Liver (tissue), 8 donors: ENCODE measurements at regions not wholly inside any gene's neighbourhood (a gene's known extent, or its start where the extent isn't known, plus 50 kb on each side); places are given as distances from the start of the nearest gene placed in this dataset.

ENCODE experiments used
- DNase-seq: peaks from one replicate; pipeline ENCODE4 v3.0.0-alpha.2; 2017; ENCODE audit warnings: low spot score
- H3K27ac ChIP-seq, 2 donors: one replicate each; pipeline ENCODE4 v1.7.0; 2013; ENCODE audit warnings: inconsistent platforms in 2 of 2, low read length in 2 of 2, control low read depth in 1 of 2, low read depth in 1 of 2, mild to moderate bottlenecking in 1 of 2
- H3K27me3 ChIP-seq, 4 donors: one replicate each; pipeline versions ENCODE4 v1.6.1 to v1.7.0; 2013; ENCODE audit warnings: low read length in 3 of 4, inconsistent platforms in 1 of 4, mild to moderate bottlenecking in 1 of 4, moderate library complexity in 1 of 4; ENCODE audit not compliant: control insufficient read depth in 4 of 4, insufficient read depth in 4 of 4
- H3K36me3 ChIP-seq, 4 donors: one replicate each; pipeline versions ENCODE4 v1.6.1 to v1.7.0; 2013; ENCODE audit warnings: low read length in 3 of 4, mild to moderate bottlenecking in 3 of 4, low read depth in 1 of 4, moderate library complexity in 1 of 4; ENCODE audit not compliant: control insufficient read depth in 4 of 4, insufficient read depth in 3 of 4
- H3K4me1 ChIP-seq, 4 donors: one replicate each; pipeline versions ENCODE4 v1.6.1 to v1.7.0; 2013; ENCODE audit warnings: low read length in 3 of 4, mild to moderate bottlenecking in 3 of 4, moderate library complexity in 1 of 4; ENCODE audit not compliant: control insufficient read depth in 4 of 4, insufficient read depth in 4 of 4
- H3K4me3 ChIP-seq, 3 donors: one replicate each; pipeline versions ENCODE4 v1.6.1 to v1.7.0; 2013; ENCODE audit warnings: low read length in 3 of 3, control low read depth in 1 of 3, low read depth in 1 of 3, mild to moderate bottlenecking in 1 of 3
- H3K9ac ChIP-seq, 2 donors: one replicate each; pipeline ENCODE4 v1.7.0; 2013; ENCODE audit warnings: low read length in 2 of 2, mild to moderate bottlenecking in 2 of 2, moderate library complexity in 2 of 2, control low read depth in 1 of 2, low read depth in 1 of 2
- H3K9me3 ChIP-seq, 4 donors: one replicate each; pipeline versions ENCODE4 v1.6.1 to v1.7.0; 2013; ENCODE audit warnings: low read length in 3 of 4; ENCODE audit not compliant: control insufficient read depth in 4 of 4
- ATF3 ChIP-seq: IDR thresholded peaks from 2 replicates; pipeline ENCODE4 v1.6.1; 2016; ENCODE audit warnings: antibody characterized with exemption
- FOXA1 ChIP-seq: IDR thresholded peaks from 2 replicates; pipeline ENCODE4 v1.6.1; 2016; ENCODE audit warnings: antibody characterized with exemption
- HNF4G ChIP-seq: IDR thresholded peaks from 2 replicates; pipeline ENCODE4 v1.6.1; 2016; ENCODE audit warnings: antibody characterized with exemption
- JUND ChIP-seq, 2 donors: IDR thresholded peaks; 2 replicates each; pipeline ENCODE4 v1.6.1; 2016; ENCODE audit warnings: antibody characterized with exemption in 2 of 2
- NR2F2 ChIP-seq: IDR thresholded peaks from 2 replicates; pipeline ENCODE4 v1.6.1; 2016; ENCODE audit warnings: antibody characterized with exemption
- RAD21 ChIP-seq, 2 donors: IDR thresholded peaks; 2 replicates each; pipeline ENCODE4 v1.6.1; 2016; ENCODE audit warnings: antibody characterized with exemption in 2 of 2, mild to moderate bottlenecking in 2 of 2
- SP1 ChIP-seq: IDR thresholded peaks from 2 replicates; pipeline ENCODE4 v1.6.1; 2018; ENCODE audit warnings: antibody characterized with exemption, mild to moderate bottlenecking
- TAF1 ChIP-seq: conservative IDR thresholded peaks from 2 replicates; pipeline ENCODE4 v1.6.1; 2016; ENCODE audit warnings: antibody characterized with exemption, mild to moderate bottlenecking
- YY1 ChIP-seq: IDR thresholded peaks from 2 replicates; pipeline ENCODE4 v1.6.1; 2016; ENCODE audit warnings: antibody characterized with exemption, mild to moderate bottlenecking
- WGBS: extraction: QIAGEN DNeasy Blood & Tissue Kit; methylation state at CpG from one replicate; pipeline ENCODE4 v1.1.7; 2013; 5-methylcytosine and 5-hydroxymethylcytosine counted together
- TF ChIP-seq, protein P1 (sequence below): IDR thresholded peaks from 2 replicates; pipeline ENCODE4 v1.6.1; 2016; ENCODE audit warnings: antibody characterized with exemption
- TF ChIP-seq, protein P2 (sequence below): IDR thresholded peaks from 2 replicates; pipeline ENCODE4 v1.6.1; 2016; ENCODE audit warnings: antibody characterized with exemption, mild to moderate bottlenecking
- TF ChIP-seq, protein P3 (sequence below): IDR thresholded peaks from 2 replicates; pipeline ENCODE4 v1.6.1; 2016; ENCODE audit warnings: antibody characterized with exemption
- TF ChIP-seq, protein P4 (sequence below): fragments of 150-350 bp; IDR thresholded peaks from 2 replicates; pipeline ENCODE4 v1.5.1; 2017; ENCODE audit warnings: improper control_type of control experiment, low read depth, low read length; ENCODE audit not compliant: missing input control
- donor health status: healthy.
- donor health status: healthy.
- donor health status: healthy.
- donor health status: healthy.
- donor health status: healthy.

- TF ChIP-seq YY1 (no peak), SP1 (no peak), ATF3 (no peak), TAF1 (no peak), RAD21 (IDR thresholded peaks at IDR 0.05) (no peak), NR2F2 (no peak)
- TF ChIP-seq, protein P1, sequence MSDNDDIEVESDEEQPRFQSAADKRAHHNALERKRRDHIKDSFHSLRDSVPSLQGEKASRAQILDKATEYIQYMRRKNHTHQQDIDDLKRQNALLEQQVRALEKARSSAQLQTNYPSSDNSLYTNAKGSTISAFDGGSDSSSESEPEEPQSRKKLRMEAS = no peak
- TF ChIP-seq, protein P2, sequence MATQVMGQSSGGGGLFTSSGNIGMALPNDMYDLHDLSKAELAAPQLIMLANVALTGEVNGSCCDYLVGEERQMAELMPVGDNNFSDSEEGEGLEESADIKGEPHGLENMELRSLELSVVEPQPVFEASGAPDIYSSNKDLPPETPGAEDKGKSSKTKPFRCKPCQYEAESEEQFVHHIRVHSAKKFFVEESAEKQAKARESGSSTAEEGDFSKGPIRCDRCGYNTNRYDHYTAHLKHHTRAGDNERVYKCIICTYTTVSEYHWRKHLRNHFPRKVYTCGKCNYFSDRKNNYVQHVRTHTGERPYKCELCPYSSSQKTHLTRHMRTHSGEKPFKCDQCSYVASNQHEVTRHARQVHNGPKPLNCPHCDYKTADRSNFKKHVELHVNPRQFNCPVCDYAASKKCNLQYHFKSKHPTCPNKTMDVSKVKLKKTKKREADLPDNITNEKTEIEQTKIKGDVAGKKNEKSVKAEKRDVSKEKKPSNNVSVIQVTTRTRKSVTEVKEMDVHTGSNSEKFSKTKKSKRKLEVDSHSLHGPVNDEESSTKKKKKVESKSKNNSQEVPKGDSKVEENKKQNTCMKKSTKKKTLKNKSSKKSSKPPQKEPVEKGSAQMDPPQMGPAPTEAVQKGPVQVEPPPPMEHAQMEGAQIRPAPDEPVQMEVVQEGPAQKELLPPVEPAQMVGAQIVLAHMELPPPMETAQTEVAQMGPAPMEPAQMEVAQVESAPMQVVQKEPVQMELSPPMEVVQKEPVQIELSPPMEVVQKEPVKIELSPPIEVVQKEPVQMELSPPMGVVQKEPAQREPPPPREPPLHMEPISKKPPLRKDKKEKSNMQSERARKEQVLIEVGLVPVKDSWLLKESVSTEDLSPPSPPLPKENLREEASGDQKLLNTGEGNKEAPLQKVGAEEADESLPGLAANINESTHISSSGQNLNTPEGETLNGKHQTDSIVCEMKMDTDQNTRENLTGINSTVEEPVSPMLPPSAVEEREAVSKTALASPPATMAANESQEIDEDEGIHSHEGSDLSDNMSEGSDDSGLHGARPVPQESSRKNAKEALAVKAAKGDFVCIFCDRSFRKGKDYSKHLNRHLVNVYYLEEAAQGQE = no peak
- H3K27ac ChIP-seq = no peak overlapping the region
- no peaks in the 10 kb centered on the region for H3K4me1 ChIP-seq
- H3K9me3 ChIP-seq = no peaks in the 10 kb centered on the region
- no peaks in the 10 kb centered on the region for H3K36me3 ChIP-seq
- WGBS = 97% methylated on average over 1 of the region's 1 CpG
- no peaks in the 10 kb centered on the region for H3K27me3 ChIP-seq
- DNase-seq = no peak
- H3K9ac ChIP-seq = no peak overlapping the region
- H3K4me3 ChIP-seq = no peak overlapping the region
Measured at GRCh38 chr3:22568285-22568684, 634.8 kb upstream of the UBE2E2 start.

DNA sequence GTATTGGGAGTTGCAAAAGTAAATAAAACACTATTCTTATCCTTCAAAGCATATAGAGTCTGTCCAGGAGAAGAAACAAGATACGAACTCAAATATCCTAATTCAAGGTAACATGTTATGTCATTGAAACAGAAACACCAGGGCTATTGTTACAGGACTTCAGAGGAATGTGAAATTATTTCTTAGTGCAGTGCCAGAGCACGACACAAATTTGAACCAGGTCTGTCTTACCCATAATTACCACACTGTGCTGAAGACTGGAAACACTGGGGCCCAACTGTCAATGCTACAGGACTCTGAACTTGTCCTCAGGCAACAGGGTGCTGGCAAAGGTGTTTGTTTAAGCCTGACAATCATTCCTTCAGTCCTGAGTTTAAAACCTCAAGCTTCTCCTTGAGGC lies 633.6 kb upstream of the UBE2E2 start:
- no peaks in the 10 kb centered on the region for H3K27me3 ChIP-seq
- no peaks in the 10 kb centered on the region for H3K36me3 ChIP-seq
- 79% methylated on average over 2 of the region's 2 CpGs for WGBS
- DNase-seq = no peak
- no peak overlapping the region for H3K9ac ChIP-seq
- H3K27ac ChIP-seq = no peak overlapping the region
- TF ChIP-seq FOXA1 = no peak
- no peak for TF ChIP-seq JUND (IDR thresholded peaks at IDR 0.05)
- TF ChIP-seq, protein P3, sequence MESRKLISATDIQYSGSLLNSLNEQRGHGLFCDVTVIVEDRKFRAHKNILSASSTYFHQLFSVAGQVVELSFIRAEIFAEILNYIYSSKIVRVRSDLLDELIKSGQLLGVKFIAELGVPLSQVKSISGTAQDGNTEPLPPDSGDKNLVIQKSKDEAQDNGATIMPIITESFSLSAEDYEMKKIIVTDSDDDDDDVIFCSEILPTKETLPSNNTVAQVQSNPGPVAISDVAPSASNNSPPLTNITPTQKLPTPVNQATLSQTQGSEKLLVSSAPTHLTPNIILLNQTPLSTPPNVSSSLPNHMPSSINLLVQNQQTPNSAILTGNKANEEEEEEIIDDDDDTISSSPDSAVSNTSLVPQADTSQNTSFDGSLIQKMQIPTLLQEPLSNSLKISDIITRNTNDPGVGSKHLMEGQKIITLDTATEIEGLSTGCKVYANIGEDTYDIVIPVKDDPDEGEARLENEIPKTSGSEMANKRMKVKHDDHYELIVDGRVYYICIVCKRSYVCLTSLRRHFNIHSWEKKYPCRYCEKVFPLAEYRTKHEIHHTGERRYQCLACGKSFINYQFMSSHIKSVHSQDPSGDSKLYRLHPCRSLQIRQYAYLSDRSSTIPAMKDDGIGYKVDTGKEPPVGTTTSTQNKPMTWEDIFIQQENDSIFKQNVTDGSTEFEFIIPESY = no peak
- no peak overlapping the region for H3K4me3 ChIP-seq
- no peaks in the 10 kb centered on the region for H3K9me3 ChIP-seq
- no peaks in the 10 kb centered on the region for H3K4me1 ChIP-seq

GRCh38 chr3:22581007-22581406 lies 622.1 kb upstream of the UBE2E2 start:
- H3K9ac ChIP-seq = no peak overlapping the region
- peaks cover 0 to 3% (median 0%) of the 10 kb centered on the region in 4 donors for H3K27me3 ChIP-seq
- H3K4me3 ChIP-seq = no peak overlapping the region
- no peak overlapping the region for H3K27ac ChIP-seq
- TF ChIP-seq TAF1 (no peak), RAD21 (IDR thresholded peaks at IDR 0.05) (no peak), SP1 (no peak), YY1 (no peak), ATF3 (no peak), HNF4G (no peak)
- TF ChIP-seq, protein P4, sequence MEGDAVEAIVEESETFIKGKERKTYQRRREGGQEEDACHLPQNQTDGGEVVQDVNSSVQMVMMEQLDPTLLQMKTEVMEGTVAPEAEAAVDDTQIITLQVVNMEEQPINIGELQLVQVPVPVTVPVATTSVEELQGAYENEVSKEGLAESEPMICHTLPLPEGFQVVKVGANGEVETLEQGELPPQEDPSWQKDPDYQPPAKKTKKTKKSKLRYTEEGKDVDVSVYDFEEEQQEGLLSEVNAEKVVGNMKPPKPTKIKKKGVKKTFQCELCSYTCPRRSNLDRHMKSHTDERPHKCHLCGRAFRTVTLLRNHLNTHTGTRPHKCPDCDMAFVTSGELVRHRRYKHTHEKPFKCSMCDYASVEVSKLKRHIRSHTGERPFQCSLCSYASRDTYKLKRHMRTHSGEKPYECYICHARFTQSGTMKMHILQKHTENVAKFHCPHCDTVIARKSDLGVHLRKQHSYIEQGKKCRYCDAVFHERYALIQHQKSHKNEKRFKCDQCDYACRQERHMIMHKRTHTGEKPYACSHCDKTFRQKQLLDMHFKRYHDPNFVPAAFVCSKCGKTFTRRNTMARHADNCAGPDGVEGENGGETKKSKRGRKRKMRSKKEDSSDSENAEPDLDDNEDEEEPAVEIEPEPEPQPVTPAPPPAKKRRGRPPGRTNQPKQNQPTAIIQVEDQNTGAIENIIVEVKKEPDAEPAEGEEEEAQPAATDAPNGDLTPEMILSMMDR = no peak
- TF ChIP-seq, protein P2 = no peak
- DNase-seq = no peak
- no peaks in the 10 kb centered on the region for H3K4me1 ChIP-seq
- no peaks in the 10 kb centered on the region for H3K36me3 ChIP-seq
- H3K9me3 ChIP-seq = no peaks in the 10 kb centered on the region
